ENCODE measurements at regions not wholly inside any gene's neighbourhood (a gene's known extent, or its start where the extent isn't known, plus 50 kb on each side); places are given as distances from the start of the nearest gene placed in this dataset.
"Not testable (repeated sequence)": the region's sequence is repeated elsewhere in the genome, so short reads cannot be mapped to it uniquely, and the experiment has no call there.

DNA sequence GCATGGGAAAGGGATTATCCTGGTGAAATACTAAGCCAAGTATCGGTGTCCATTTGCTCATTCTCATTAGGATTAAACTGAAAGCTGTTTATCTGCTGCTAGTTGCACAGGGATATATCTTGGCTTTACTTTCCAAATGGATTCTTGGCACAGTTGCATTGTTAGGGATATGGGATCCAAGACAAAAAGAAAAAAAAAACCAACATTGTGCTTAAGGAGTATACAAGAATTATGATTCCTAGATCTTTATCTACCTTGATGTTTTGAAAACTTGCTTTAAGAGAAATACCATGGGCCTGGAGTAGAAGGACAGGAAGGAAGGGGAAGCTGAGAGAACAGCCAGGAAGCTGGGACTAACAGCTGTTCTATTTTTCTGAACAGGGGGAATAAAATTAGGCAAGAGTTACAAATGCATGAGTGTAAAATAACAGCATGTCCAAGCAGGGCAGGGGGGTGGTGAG is 107.6 kb downstream of the ATXN3L start:
- no peaks in the 10 kb centered on the region for H3K36me3 ChIP-seq (ENCODE audit: low read depth, low read length)
- peaks cover 3% of the 10 kb centered on the region for H3F3A ChIP-seq (ENCODE audit: low read length, unreplicated experiment)
- H3K9ac ChIP-seq (ENCODE audit: low read length), result no peak overlapping the region
- DNase-seq, result no peak
- CTCF ChIA-PET, result interaction anchor here (0.6 kb wide), 1 partner anchor 12 kb away, joined by 7 read pairs; no protein-coding TSS in a partner anchor
- POLR2A ChIA-PET (ENCODE audit: unreplicated experiment), result no interaction called here
- H3K27me3 ChIP-seq (ENCODE audit: low read length), result no peaks in the 10 kb centered on the region
- no peak for ATAC-seq
- no peaks in the 10 kb centered on the region for H3K9me3 ChIP-seq (ENCODE audit: low read length)
- H4K20me1 ChIP-seq (ENCODE audit: low read length), result no peaks in the 10 kb centered on the region
- H3K79me2 ChIP-seq (ENCODE audit: low read length), result no peaks in the 10 kb centered on the region
- peaks cover 22% of the 10 kb centered on the region for H3K4me1 ChIP-seq (ENCODE audit: insufficient read depth, low read length)
- BruUV-seq (replicated peaks), result no TSS peak
- H3K27ac ChIP-seq (ENCODE audit: low read length), result peak overlapping the region; percentile 11
- peak overlapping the region; percentile 7; the same call in 1 of the 2 replicates for H2AFZ ChIP-seq (ENCODE audit: low read length)
- no peak overlapping the region for H3K4me2 ChIP-seq (ENCODE audit: low read length)
- no peaks in the 10 kb centered on the region for H3K9me2 ChIP-seq (replicated peaks; ENCODE audit: low read length)
- intact Hi-C loops (cut with micrococcal nuclease), result no loop called here
- TF ChIP-seq EZH2 (IDR thresholded peaks at IDR 0.05; ENCODE audit: low read length, unreplicated experiment), result no peak
- TF ChIP-seq, protein P1, sequence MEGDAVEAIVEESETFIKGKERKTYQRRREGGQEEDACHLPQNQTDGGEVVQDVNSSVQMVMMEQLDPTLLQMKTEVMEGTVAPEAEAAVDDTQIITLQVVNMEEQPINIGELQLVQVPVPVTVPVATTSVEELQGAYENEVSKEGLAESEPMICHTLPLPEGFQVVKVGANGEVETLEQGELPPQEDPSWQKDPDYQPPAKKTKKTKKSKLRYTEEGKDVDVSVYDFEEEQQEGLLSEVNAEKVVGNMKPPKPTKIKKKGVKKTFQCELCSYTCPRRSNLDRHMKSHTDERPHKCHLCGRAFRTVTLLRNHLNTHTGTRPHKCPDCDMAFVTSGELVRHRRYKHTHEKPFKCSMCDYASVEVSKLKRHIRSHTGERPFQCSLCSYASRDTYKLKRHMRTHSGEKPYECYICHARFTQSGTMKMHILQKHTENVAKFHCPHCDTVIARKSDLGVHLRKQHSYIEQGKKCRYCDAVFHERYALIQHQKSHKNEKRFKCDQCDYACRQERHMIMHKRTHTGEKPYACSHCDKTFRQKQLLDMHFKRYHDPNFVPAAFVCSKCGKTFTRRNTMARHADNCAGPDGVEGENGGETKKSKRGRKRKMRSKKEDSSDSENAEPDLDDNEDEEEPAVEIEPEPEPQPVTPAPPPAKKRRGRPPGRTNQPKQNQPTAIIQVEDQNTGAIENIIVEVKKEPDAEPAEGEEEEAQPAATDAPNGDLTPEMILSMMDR (conservative IDR thresholded peaks at IDR 0.05; ENCODE audit: low read depth, low read length), result no peak
- TF ChIP-seq EZH2phosphoT487 (IDR thresholded peaks at IDR 0.05; ENCODE audit: borderline replicate concordance, low read length), result no peak
- H3K4me3 ChIP-seq (ENCODE audit: low read length), result no peak overlapping the region

DNA sequence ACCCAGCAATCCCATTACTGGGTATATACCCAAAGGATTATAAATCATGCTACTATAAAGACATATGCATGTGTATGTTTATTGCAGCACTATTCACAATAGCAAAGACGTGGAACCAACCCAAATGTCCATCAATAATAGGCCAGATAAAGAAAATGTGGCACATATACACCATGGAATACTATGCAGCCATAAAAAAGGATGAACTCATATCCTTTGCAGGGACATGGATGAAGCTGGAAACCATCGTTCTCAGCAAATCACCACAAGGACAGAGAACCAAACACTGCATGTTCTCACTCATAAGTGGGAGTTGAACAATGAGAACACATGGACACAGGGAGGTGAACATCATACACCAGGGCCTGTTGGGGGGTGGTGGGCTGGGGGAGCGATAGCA is 109.7 kb downstream of the ATXN3L start:
- DNase-seq; H2AFZ ChIP-seq (ENCODE audit: low read length); H3K27me3 ChIP-seq (ENCODE audit: low read length); H4K20me1 ChIP-seq (ENCODE audit: low read length); H3F3A ChIP-seq (ENCODE audit: low read length, unreplicated experiment); H3K9me3 ChIP-seq (ENCODE audit: low read length); BruUV-seq (replicated peaks); H3K4me3 ChIP-seq (ENCODE audit: low read length); intact Hi-C loops (cut with micrococcal nuclease); ATAC-seq; H3K4me2 ChIP-seq (ENCODE audit: low read length); H3K79me2 ChIP-seq (ENCODE audit: low read length); CTCF ChIA-PET; H3K36me3 ChIP-seq (ENCODE audit: low read depth, low read length); H3K9me2 ChIP-seq (replicated peaks; ENCODE audit: low read length); POLR2A ChIA-PET (ENCODE audit: unreplicated experiment): not testable (repeated sequence)
- Histone ChIP-seq H3K4me1 (ENCODE audit: insufficient read depth, low read length) (peaks cover 18% of the 10 kb centered on the region), H3K9ac (ENCODE audit: low read length) (peak overlapping the region; percentile 41), H3K27ac (ENCODE audit: low read length) (peak overlapping the region; percentile 86)

DNA sequence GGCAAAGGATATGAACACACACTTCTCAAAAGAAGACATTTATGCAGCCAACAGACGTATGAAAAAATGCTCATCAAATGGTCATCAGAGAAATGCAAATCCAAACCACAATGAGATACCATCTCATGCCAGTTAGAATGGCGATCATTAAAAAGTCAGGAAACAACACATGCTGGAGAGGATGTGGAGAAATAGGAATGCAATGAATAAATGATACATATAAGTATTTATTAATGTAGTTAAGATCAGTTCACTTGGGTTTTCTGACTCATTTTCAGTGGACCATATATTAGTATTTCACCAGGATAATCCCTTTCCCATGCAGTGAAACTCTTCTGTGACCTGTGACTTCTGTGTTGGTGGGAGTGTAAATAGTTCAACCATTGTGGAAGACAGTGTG is 110.1 kb downstream of the ATXN3L start:
- intact Hi-C loops (cut with micrococcal nuclease); H2AFZ ChIP-seq (ENCODE audit: low read length): not testable (repeated sequence)

More for the DNA sequence above, 110.1 kb downstream of the ATXN3L start:
- H3K9me2 ChIP-seq (replicated peaks; ENCODE audit: low read length); H3K4me2 ChIP-seq (ENCODE audit: low read length); POLR2A ChIA-PET (ENCODE audit: unreplicated experiment); H3K79me2 ChIP-seq (ENCODE audit: low read length); H3K9me3 ChIP-seq (ENCODE audit: low read length); H3F3A ChIP-seq (ENCODE audit: low read length, unreplicated experiment); H3K27me3 ChIP-seq (ENCODE audit: low read length); H4K20me1 ChIP-seq (ENCODE audit: low read length); CTCF ChIA-PET; BruUV-seq (replicated peaks); H3K4me3 ChIP-seq (ENCODE audit: low read length); H3K36me3 ChIP-seq (ENCODE audit: low read depth, low read length): not testable (repeated sequence)
- H3K27ac ChIP-seq (ENCODE audit: low read length), result peak overlapping the region; percentile 100
- ATAC-seq (peak; percentile 55), DNase-seq (peak; percentile 80)
- H3K4me1 ChIP-seq (ENCODE audit: insufficient read depth, low read length), result peaks cover 18% of the 10 kb centered on the region
- peak overlapping the region; percentile 82 for H3K9ac ChIP-seq (ENCODE audit: low read length)

Measured in PC-3 (cell line).